EL (cell line): ENCODE measurements at regions not wholly inside any gene's neighbourhood (a gene's known extent, or its start where the extent isn't known, plus 50 kb on each side); places are given as distances from the start of the nearest gene placed in this dataset.
"Not testable (repeated sequence)": the region's sequence is repeated elsewhere in the genome, so short reads cannot be mapped to it uniquely, and the experiment has no call there.

ENCODE experiments used
- DNase-seq: peaks from one replicate; pipeline ENCODE4 v3.0.0-alpha.2; 2016

GRCh38 chr2:44051593-44052347 is 56.0 kb upstream of the LRPPRC start:
- DNase-seq, result no peak

GRCh38 chr2:44052584-44052983 is 56.8 kb upstream of the LRPPRC start:
- DNase-seq, result no peak

DNA sequence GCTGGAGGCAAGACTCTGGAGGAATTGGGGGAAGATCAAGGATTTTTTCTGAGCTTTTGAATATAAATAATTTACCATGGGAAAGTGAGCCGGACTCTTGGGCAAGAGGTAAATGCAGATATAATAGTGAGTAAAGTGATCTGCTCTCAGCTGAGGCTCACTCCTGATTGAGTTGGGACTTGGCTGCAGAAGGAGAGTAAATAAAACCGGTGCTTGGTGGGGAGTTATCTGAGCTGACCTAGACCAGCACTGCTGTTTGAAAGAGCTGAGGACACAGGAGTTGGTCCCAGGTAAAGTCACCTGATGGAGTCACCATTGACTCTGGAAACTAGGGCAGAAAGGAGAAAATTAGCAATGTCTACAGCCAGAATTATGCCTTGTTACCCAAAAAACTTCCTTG is 57.3 kb upstream of the LRPPRC start:
- DNase-seq, result no peak

DNA sequence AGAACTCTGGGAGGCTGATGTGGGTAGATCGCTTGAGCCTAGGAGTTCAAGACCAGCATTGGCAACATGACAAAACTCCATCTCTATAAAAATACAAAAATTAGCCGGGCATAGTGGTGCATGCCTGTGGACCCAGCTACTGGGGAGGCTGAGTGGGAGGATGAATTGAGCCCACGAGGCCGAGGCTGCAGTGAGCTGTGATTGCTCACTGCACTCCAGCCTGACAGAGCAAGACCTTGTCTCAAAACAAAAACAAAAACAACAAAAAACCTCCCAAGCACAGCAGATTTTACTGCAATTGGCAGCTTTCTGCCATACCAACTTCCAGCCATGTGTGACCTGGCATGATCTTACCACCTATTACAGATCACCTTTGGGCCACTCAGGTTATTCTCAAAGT is 57.7 kb upstream of the LRPPRC start:
- no peak for DNase-seq

GRCh38 chr2:44055229-44055628 is 59.4 kb upstream of the LRPPRC start:
- no peak for DNase-seq

GRCh38 chr2:44055664-44056063 is 59.9 kb upstream of the LRPPRC start:
- no peak for DNase-seq

- no peak for DNase-seq
These were observed 61.2 kb upstream of the LRPPRC start for GRCh38 chr2:44056947-44057346.

DNA sequence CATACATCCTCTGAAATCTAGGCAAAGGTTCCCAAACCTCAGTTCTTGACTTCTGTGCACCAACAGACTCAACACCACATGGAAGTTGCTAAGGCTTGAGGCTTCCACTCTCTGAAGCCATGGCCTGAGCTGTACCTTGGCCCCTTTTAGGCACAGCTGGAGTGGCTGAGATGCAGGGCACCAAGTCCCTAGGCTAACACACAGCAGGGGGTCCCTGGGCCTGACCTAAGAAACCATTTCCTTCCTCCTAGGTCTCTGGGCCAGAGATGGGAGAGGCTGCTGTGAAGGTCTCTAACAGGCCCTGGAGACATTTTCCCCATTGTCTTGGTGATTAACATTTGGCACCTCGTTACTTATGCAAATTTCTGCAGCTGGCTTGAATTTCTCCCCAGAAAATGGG is 64.5 kb upstream of the LRPPRC start:
- not testable (repeated sequence) for DNase-seq

DNA sequence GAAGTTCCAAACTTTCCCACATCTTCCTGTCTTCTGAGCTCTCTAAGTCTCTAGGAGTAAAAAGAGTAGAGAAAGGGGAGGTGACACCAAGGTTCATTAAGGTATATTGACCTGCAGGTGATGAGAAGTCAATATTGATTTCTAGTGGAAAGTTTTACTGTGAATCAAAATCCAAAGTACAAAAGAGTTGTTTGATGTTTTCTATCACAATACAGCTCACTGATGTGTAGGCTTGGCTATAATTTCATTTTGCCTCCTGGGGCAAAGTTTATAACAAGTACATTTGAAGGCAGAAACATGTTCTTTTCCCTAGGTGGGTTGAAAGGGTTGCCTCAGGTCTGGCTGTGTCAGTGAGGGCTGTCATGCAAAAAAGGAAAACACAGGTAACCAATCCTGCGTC is 65.2 kb upstream of the LRPPRC start:
- no peak for DNase-seq

DNA sequence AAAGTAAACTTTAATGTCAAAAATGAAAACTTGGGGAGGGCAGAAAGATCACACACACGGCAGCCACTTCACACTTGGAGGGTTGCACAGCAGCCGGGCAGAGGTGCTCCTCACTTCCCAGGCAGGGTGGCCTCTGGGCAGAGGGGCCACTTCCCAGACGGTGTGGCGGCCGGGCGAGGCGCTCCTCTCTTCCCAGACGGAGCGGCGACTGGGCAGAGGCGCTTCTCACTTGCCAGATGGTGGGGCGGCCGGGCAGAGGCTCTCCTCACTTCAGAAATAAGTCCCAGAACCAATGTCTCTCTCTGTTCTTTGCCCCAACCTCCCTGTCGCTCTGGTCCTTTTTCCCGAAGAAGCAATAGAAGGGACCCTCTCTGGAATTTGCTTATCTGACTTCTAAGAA is 65.7 kb upstream of the LRPPRC start:
- no peak for DNase-seq

DNA sequence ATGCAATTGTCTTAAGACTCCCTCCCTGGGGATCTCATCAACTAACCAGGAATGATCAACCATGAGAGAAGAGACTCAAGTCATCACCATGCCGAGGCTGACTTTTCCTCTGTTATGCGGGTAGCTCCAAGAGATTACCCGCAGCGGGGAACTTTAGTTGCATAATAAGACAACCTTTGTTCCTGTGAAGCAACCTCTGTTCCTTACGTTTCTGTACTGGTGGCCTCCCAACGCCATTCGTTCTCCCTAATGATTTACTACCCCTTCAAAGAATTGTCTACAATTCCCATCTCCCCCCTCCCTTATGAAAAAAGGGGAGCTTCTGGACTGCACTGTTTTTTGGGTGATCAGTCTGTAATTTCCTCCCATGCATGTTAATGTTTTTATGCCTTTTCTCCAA is 66.1 kb upstream of the LRPPRC start:
- DNase-seq, result no peak

- no peak for DNase-seq
These were observed 67.2 kb upstream of the LRPPRC start for GRCh38 chr2:44063033-44063432.

DNA sequence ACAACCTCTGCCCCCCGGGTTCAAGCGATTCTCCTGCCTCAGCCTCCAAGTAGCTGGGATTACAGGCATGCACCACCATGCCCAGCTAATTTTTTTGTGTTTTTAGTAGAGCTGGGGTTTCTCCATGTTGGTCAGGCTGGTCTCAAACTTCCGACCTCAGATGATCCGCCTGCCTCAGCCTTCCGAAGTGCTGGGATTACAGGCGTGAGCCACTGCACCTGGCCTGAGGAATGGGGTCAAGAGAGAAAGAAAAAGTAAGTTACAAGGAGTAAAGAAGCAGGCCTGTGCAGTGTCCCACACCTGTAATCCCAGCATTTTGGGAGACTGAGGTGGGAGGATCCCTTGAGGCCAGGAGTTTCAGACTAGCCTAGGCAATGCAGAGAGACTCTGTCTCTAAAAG is 68.5 kb upstream of the LRPPRC start:
- DNase-seq, result not testable (repeated sequence)

DNA sequence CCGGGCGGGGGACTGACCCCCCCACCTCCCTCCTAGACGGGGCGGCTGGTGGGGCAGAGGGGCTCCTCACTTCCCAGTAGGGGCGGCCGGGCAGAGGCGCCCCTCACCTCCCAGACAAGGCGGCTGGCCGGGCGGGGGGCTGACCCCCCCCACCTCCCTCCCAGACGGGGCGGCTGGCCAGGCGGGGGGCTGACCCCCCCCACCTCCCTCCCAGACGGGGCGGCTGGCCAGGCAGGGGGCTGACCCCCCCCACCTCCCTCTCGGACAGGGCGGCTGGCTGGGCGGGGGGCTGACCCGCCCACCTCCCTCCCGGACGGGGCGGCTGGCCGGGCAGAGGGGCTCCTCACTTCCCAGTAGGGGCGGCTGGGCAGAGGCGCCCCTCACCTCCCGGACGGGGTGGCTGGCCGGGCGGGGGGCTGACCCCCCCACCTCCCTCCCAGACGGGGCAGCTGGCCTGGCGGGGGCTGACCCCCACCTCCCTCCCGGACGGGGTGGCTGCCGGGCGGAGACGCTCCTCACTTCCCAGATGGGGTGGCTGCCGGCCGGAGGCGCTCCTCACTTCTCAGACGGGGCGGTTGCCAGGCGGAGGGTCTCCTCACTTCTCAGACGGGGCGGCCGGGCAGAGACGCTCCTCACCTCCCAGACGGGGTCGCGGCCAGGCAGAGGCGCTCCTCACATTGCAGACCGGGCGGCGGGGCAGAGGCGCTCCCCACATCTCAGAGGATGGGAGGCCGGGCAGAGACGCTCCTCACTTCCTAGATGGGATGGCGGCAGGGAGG is 71.4 kb upstream of the LRPPRC start:
- not testable (repeated sequence) for DNase-seq

GRCh38 chr2:44067791-44068181 is 72.0 kb upstream of the LRPPRC start:
- not testable (repeated sequence) for DNase-seq

DNA sequence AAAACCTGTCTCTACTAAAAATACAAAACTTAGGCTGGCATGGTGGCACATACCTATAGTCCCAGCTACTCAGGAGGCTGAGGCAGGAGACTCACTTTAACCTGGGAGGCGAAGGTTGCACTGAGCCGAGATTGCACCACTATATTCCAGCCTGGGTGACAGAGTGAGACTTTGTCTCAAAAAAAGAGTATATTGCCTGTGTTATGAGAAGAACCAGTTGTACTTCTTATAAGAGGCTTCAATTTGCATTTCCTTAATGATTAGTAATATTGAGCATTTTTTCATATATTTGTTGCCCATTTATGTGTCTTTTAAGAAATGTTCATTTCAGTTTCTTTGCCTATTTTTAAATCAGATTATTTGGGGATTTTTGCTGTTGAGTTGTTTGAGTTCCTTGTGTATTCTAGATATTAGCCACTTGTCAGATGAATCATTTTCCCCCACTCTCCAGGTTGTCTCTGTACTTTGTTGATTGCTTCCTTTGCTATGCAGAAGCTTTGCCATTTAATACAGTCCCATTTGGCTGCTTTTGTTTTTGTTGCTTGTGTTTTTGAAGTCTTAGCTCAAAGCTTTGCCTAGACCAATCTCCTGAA is 75.8 kb upstream of the LRPPRC start:
- no peak for DNase-seq

GRCh38 chr2:44073667-44074066 is 77.9 kb upstream of the LRPPRC start:
- not testable (repeated sequence) for DNase-seq

GRCh38 chr2:44074795-44075194 is 79.0 kb upstream of the LRPPRC start:
- DNase-seq, result not testable (repeated sequence)

- no peak for DNase-seq
These were observed 79.8 kb upstream of the LRPPRC start for GRCh38 chr2:44075541-44075940.

DNA sequence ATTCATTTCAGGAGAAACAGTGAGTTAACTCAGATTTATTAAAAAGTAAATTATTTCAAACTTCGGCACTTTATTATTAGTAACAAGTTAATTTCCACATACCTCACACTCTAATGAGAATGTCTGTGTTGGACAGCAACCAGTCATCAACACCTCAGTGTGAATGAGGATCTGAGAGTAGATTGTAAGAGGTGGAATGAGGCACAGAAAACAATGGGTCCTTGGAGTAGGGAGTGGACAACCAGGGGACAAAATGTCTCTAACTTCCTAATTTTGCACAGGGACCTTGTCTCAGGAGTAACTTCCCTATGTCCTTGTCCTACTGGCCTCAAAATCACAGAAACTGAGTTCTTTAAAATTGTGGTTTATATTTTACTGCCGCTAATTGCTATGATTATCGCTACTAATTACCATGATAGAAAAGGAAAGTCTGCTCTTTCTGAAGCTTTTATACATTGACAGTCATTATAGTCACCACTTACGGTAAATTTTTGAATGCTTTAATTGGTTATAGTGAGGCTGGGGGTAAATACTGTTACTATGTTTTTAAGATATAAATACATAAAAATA is 82.2 kb upstream of the LRPPRC start:
- DNase-seq, result no peak

DNA sequence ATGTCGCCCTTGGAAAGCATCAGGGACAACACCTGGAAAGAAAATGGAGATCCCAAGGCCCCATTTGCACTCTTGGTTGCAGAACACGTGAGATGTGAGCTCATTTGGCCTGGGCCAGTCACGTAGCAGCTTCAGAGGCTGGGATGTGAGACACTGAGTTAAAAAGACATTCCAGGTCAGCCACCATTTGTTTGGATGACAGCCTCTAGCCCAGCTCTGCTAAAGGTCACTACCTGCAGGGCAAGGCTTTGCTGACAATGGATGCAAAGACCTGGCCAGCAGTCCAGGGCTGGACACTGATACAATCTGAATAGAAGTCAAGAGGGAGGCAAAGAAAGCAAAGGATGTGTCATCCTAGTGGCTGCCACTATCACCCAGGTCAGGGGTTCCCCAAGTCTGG is 83.9 kb upstream of the LRPPRC start:
- no peak for DNase-seq

DNA sequence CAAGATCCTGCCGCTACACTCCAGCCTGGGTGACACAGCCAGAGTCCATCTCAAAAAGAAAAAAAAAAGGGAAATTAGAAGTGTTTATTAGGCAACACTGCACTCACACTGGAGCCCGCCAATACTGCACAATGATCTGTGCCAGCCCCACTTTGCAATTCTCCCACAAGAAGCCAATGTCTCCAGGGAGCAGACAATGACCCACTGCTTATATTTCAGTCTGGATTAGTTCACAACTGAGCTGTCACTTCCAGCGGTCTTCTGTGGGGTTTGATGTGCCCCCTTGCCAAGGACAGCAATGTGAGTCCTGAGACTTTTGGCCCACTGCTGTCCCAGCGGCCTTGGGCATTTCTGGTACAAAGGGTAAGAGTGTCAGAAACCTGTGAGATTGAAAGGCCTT is 85.6 kb upstream of the PPM1B start:
- DNase-seq, result no peak

DNA sequence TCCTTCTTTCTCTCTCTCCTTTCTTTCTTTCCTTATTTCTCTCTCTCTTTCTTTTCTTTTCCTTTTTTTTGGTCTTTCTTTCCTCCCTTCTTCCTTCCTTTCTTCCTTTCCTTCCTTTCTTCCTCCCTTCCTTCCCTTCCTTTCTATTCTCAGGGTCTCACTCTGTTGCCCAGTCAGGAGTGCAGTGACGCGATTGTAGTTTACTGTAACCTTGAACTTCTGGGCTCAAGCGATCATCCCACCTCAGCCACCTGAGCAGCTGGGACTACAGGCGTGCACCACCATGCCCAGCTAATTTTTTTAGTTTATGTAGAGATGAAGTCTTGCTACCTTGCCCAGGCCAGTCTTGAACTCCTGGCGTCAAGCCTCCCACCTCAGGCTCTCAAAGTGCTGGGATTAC is 83.8 kb upstream of the PPM1B start:
- no peak for DNase-seq

DNA sequence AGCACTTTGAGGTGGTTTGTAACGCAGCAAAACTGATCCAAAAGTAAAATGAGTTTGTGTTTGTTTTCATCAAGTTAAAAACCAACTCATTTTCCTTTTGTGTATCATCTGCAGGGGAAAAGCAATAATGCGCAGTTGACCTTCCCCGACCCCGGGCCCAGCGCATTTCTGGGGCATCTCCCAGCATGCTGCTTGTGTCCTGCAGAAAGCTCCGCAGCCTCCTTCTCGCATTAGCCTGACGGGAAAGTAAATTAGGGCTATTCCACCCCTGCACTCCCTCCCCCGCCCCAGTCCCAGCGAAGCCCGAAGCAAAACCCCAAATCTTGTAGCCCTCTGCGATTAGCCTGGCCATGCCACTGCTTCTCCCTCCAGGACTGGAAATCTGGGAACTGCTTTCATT is 82.0 kb upstream of the PPM1B start:
- no peak for DNase-seq
